ENCODE measurements at regions not wholly inside any gene's neighbourhood (a gene's known extent, or its start where the extent isn't known, plus 50 kb on each side); places are given as distances from the start of the nearest gene placed in this dataset.

DNA sequence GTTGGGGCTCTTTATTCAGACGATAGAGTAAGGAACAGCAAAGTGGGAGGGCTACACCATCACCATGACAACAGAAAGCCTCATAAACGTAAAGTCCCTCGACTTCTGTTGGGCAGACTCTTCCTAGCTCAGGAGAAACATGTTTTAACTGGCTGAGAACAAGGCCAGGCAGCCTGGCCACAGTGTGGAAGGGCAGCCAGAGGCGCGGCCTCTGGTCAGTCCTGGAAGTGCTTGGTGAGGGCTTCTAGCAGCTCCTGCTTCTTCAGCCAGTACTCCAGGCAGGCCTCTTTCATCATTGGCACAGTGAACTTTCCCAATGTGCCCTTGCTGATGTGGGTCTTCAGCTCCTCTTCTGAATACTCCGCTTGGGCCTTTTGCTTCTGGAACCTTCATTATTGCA, 690.9 kb downstream of the PCDH19 start:
- DNase-seq (ENCODE audit: low spot score) (no peak), FAIRE-seq (no peak)

DNA sequence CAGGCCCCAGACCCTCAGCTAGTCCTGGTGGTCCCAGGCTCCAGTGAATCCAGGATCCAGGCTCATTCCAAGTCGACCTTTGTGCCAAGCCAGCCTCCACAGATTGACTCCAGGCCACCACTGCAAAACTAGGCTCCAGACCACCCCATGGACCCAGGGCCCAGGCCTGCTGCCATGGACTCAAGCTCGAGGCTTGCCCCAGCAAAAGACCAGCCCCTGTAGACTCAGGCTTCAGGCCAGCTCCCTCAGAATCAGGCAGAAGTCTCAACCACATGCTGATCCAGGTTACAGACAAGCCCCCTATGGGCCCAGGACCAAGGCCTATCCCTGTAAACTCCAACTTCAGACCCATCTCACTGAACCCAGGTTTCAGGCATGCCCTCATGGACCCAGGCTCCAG, 692.4 kb downstream of the PCDH19 start:
- no peak for DNase-seq (ENCODE audit: low spot score)
- FAIRE-seq: no peak

DNA sequence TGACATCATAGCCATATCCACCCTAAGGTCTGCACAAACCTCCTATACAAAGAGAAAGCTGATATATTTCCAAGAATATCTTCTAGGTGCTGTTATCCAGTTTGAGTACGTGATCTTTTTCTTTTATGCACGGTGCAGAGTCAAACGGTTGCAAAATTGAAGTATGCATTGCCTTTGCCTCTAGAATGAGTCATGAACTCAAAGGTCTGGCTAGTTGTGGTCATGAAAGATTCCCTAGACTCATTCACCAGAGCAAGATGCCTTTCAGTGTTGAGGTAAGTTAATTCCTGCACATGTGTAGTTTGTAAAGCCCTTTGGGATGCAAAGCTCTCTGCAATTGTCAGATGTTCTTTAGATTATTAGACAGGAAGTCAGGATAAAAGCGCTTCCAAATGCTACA, 704.4 kb downstream of the PCDH19 start:
- FAIRE-seq (no peak), DNase-seq (ENCODE audit: low spot score) (no peak)

DNA sequence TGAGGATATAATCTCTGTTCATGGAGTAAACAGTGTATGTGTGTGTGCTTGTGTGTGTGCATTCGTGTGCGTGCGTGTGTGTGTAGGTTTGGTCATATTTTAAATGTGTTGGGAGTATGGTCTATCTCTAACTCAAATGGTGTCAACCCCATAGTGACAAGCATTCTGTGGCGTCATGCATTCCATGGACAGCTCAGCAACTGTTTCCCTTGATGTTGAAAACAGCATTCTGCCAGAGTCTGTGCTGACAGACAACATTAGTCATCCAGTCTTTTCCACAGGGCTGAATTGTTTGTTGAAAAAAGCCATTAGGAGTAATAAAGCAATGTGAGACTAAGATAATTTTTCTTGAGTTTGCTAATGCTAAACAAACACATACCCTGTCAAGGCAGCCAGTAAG, 706.6 kb downstream of the PCDH19 start:
- no peak for DNase-seq (ENCODE audit: low spot score)
- FAIRE-seq: no peak

DNA sequence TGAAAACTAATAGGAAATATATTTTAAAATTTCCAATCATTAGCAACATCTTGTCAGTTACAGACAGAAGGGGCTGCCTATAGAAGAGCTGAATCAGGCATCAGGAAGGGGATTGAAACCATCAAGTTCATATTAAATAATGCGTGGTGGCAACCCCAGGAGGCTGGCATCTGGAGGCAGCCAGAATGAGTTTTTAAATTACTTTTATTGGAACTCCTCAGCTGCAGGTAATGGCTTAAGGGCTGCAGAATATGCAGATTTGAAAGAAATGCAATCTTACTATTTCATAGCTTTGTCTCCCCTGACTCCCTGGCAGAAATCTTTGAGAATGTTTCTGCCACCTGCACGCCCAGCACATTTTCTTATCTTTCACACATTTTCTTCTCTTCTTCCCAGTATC, 711.6 kb downstream of the PCDH19 start:
- FAIRE-seq (no peak), DNase-seq (ENCODE audit: low spot score) (no peak)

DNA sequence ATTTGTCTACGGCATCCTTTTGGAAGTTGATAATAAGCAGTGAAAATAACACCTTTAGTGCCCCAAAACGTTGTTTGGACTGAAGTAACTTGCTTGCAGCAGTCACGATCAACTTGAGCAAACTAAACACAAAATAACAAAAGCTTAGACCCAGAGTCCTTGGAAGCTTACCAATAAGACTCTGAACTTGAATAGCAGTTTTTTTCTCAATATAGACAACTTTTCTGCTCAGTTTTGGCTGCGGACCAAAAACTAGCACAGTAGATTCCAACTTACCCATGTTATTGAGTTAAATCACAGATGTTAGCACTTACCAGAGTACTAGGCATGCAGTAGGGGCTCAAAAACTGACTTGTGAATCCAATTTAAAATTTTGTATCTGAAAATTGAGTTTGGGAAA, 746.9 kb downstream of the PCDH19 start:
- FAIRE-seq (no peak), DNase-seq (ENCODE audit: low spot score) (no peak)

DNA sequence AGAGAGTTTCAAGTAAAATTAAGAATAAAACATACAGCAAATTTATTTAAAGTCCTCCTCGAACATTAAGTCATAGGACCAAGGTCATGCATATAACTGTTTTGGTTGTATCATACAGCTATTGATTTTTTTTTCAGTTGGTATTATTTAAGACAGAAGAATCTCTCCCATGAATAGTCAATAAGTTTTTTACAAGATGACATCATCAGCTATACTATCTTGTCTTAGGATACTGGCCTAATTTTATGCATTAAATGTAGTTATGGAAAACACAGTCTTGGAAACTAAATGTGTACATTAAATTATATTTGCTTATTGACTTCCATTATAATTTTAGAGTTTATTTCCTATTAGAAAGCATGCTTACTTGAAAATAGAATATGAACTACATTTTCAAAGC, 755.9 kb downstream of the PCDH19 start:
- DNase-seq (ENCODE audit: low spot score) (no peak), FAIRE-seq (no peak)

DNA sequence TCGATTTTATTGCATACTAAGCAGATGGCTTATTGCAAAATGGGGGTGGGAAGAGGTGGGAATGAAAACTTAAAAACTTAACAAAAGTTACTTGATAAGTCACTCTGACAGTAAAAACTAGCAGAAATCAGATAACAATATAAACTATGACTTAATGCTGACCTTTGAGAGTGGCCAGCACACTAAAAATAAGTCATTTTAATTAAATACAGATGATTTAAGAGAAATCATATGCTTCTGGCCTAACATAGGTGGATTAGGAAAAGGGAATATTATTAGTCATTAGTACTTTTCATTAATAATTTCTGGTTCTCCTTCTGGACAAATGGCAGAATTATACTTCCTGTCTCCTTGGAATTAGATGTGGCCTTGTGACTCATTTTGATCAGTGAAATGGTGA, 756.7 kb downstream of the PCDH19 start:
- FAIRE-seq (no peak), DNase-seq (ENCODE audit: low spot score) (no peak)

DNA sequence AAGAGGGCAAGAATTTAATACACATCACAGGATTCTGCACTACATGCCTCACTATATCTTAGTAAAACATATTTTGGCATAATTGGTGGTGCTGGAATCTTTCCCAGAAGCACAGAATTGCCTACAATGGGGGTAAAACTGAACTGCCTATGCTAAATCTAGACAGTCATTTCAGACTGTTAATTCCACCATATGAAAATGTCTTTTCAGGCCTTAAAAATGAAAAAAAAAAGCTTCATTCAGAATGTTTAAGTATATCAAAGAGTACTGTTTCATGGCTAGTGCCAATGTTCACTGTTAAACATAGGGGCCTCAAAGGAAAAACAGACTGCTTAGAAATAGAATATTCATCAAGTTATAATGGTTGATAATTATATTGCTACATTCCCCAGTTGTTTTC, 797.0 kb downstream of the PCDH19 start:
- no peak for FAIRE-seq

DNA sequence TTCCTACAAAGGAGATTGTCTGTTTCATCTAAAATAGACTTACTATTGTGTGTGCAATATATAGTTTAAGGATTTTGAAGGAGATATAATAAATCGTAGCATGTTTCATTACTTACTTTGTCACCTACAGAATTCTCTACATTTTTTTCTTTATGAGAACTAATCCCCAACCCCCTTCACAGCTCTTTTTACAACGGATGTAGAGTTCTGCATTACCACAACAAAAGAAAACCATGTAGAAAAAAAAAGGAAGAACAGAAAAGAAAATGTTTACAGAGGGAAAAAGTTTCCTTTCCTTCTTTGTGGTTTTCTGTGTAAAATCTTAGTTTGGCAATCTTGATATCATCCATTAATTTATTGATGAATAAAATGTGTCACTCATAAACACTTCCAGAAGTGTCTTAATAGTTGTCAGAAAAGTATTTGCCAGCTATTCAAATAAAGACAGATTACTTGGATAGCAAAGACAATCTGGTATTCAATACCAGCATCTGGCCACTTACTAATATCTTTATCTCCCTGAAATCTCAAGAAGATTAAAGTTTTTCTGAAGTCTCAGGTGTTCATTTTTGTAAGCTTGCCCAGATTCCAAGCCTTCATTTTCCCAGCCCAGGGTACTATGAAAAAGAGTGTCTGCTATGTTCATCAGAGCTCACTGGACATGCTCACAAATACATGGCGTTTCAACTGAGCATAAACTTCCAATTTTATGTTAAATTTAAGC, 806.8 kb downstream of the PCDH19 start:
- DNase-seq (ENCODE audit: low spot score) (no peak), FAIRE-seq (peak; percentile 12)

More for the DNA sequence above, 797.0 kb downstream of the PCDH19 start:
- DNase-seq (ENCODE audit: low spot score): no peak

DNA sequence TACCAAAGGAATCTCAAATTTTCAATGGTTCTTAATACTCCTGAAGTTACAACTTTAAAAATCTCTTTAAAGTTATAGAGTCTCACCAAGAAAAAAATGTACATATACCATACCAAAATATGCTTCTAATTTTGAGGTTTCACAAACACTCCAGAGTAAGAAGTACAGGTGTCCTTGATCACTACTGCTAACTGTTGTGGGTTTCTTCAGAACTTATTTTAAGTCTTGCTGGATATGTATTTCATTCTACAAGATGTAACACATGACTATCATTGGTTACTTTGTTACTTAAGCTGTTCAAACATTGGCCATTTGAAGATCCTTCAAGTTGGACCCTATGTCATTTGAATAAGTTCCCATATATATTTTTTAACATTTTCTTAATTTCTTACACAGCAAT, 808.0 kb downstream of the PCDH19 start:
- DNase-seq (ENCODE audit: low spot score): no peak
- FAIRE-seq: no peak

DNA sequence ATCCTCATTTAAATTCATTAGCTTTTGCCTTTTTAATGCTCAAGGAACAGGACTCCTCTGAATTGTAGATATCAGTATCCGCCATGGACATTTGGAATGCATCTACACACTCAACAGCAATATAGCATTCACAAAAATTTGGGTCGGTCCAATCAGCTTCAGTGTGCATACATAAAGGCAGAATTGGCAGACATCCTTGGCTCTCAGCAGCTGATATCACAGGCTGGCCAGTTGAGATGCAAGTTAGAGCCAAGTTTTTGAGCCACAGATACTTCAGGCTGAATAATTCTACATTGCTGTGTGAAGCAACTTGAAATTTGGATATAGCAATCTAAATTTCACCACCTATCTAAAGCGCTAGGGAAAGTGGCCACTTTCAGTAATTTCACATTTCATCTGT, 821.1 kb downstream of the PCDH19 start:
- no peak for DNase-seq (ENCODE audit: low spot score)
- FAIRE-seq: no peak

DNA sequence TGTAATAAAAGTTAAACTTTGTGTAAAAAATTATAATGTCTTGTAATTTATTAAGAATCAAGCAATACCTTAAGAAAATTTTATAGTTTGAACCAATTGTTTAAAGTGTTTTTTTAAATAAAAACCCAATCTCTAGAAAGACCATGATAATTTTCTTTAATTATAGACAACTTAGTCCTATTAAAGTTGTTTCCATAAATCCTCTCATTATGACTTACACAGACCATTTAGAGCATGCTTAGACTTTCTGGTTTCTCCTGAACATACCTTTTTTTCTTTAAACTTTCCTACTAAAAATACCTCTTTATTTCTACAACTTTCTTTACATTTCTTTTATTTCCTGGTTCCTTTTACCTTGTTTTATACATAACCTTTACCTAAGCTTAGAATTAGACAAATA, 837.4 kb downstream of the PCDH19 start:
- no peak for FAIRE-seq

DNA sequence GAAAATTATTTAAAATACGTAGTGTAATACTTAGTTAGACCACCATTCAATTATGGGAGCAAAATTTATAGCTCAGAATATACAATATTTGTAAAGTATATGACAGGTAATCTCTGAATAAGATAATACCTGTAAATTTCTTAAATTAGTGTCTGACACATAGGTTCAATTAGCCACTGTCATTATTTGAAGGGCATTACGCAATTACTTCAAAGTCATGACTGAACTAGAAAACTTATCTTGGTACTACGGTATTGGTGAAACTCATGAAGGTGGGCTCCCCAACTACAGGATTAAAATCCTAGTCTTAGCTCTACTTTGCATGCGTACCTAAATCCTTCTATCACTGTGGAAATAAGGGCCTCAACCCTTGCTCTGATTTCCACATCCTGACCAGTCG, 860.7 kb downstream of the PCDH19 start:
- FAIRE-seq: no peak
- no peak for DNase-seq (ENCODE audit: low spot score)

More for the DNA sequence above, 837.4 kb downstream of the PCDH19 start:
- DNase-seq (ENCODE audit: low spot score): no peak

DNA sequence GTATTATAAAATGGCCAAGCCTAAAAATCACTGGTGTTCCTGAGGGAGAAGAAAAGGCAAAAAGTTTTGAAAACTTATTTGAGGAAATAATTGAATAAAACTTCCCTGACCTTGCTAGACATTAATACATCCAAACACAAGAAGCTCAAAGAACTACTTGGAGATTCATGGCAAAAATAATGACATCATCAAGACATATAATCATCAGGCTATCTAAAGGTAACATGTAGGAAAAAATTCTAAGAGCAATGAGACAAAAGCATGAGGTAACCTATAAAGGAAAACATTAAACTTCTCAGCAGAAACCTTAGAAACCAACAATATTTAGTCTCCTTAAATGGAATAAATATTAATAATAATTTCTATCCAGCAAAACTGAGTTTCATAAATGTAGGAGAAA, 887.6 kb downstream of the PCDH19 start:
- DNase-seq (ENCODE audit: low spot score): no peak
- FAIRE-seq: no peak

DNA sequence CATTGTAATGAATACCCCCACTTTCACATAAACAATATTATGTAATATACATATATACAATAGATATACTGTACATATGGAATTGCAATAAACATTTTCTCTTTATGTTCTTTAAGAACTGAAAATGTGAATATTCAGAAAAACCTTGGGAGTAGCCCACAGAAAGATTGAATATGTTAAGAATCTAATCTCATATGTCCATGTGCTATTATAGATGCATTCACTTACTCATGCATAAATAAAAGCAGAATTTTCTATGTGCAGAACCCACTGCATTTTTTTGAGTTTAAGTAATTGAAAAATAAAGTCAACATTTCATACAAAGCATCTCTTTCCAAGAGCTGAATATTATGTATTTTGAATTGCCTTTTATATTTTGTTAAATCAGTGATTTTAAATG, 902.3 kb downstream of the PCDH19 start:
- no peak for FAIRE-seq
- no peak for DNase-seq (ENCODE audit: low spot score)

DNA sequence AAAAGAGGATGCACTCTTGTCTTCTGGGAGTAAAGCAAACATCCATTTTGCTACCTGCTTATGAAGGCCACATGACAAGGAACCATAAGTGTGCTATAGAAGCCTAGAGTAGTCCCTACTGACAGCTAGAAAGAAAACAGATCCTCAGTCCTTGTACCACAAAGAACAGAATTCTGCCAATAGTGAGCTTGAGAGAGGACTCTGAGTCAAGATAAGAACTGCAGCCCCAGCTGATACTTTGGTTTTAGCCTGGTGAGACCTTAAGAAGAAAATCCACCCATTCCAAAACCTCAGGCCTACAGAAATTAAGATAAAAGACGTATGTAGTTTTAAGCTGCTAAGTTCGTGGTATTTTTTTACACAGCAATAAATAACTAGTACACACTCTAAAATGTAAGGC, 914.6 kb downstream of the PCDH19 start:
- FAIRE-seq (no peak), DNase-seq (ENCODE audit: low spot score) (no peak)

DNA sequence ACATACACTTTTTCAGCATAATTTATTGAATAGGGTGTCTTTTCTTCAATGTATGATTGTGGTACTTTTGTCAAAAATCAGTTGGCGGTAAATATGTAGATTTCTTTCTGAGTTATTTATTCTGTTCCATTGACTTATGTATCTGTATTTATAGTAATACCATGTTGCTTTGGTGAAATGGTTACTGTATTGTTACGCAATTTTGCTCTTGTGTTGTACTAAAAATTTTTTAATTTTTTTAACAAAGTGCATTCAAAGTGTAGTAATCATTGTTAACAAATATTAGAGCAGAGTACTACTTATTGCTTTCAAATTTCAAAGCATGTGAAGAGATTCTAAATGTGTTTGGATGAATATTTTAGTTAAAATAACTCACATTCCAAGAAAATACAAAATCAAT, 915.4 kb downstream of the PCDH19 start:
- DNase-seq (ENCODE audit: low spot score): no peak
- no peak for FAIRE-seq

DNA sequence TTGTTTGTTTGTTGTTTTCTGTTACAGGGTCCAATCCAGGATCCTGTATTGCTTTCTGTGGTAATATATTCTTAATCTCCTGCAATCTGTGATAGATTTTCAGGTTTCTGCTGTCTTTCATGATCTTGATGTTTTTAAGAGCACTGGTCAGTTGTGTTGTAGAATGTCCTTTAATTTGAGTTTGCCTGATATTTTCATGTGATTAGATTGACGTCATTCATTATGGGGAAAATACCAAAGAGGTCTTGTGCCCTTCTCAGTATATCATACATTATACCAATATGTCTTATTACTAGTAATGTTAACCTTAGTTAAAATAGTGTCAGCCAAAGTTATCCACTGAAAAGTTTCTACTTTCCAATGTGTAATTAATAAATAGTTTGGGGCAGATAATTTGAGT, 929.3 kb downstream of the PCDH19 start:
- FAIRE-seq (no peak), DNase-seq (ENCODE audit: low spot score) (no peak)

DNA sequence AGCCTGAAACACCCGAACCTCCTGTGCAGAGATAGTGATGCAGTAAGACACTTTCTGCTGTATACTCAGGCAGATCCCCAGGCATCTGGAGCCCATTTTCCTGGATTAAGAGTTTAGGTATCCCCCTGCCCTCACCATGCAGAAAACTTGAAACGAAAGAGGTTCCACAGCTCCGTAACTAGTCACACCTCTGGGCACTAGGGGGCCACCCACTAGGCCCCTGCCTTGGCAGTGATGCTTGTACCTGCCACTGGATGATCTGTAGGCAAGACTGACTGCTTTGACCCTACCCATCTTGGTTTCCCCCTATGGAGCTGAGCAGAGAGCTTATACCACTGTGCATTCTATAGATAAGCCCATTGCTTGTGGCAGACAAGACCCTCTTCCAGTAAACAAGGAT, 940.6 kb downstream of the PCDH19 start:
- FAIRE-seq (no peak), DNase-seq (ENCODE audit: low spot score) (no peak)

DNA sequence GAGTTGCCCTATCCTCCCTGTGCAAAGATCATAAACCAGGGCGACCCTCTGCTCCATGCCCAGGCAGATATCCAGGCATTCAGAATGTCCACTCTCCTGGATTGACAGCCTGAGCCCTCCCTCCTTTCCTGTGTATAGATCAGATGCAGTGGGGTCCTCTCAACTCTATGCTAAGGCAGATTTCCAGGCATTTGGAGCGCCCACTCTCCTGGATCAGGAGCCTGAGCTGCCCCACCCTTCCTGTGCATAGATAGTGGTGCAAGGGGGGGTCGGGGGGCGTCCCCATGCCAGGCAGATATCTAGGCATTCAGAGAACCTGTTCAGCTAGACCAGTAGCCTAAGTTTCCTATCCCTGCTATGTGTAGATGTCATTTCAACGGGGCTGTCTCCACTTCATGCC, 941.1 kb downstream of the PCDH19 start:
- DNase-seq (ENCODE audit: low spot score) (no peak), FAIRE-seq (no peak)

DNA sequence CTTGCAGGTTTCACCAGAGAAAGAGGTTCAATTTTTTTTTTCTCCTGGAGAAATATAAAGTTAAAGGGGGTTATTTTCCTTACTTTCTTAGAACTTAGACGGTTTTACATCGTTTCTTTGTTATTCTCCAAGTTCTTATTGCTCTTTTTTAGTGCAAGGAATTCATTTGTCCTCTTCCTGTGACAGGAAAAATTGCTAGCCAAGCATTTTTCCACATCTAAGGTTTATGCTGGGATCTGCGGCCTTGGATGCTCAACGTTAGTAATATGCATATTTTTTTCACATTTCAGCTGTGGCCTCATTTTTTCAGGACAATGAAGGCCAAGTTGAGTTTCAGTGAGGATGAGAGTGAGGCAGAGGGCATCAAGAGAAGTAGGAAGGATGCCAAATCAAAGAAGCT, 948.9 kb downstream of the PCDH19 start:
- FAIRE-seq: no peak

DNA sequence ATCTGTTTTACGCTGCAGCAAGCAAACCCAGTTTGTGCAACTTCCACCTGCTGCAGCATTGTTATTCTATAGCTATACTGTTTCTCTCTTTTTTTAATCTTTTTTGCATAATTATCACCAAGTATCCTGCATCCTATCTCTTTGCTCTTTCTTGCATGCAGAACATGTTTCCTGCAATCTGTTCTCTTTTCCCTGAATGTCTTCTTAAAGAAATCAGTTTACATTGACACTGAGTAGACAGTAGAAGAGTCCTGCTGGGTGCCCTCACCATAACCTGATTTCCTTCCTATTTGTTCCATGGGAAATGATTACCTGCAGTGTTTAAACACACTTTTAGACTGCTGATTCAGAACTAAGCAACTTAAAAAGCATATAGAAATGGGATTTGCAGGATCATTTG, 964.7 kb downstream of the PCDH19 start:
- no peak for DNase-seq (ENCODE audit: low spot score)
- no peak for FAIRE-seq

More for the DNA sequence above, 948.9 kb downstream of the PCDH19 start:
- DNase-seq (ENCODE audit: low spot score): no peak

DNA sequence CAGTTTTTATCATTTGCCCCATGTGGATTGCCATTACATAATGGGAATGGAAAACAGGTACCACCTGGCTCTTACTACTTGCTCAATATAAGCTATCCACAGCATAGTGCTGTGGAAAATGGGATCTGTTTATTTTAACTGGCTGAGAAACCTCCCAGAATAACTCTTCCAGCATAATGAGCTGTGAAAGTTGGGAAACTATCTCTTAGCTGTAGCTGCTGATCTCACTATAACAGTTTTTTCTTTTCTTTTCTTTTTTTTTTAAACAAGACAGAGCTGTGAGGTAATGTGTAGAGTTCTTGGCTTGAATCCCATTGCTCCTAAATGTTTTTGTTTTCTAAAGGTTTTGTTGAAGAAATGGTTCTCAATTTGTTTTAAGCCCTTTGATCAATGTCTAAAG, 988.3 kb downstream of the PCDH19 start:
- DNase-seq (ENCODE audit: low spot score) (no peak), FAIRE-seq (no peak)
